Adrenal gland (tissue), 5 donors: ENCODE measurements at regions not wholly inside any gene's neighbourhood (a gene's known extent, or its start where the extent isn't known, plus 50 kb on each side); places are given as distances from the start of the nearest gene placed in this dataset.
"Not testable (repeated sequence)": the region's sequence is repeated elsewhere in the genome, so short reads cannot be mapped to it uniquely, and the experiment has no call there.

Source experiments
- POLR2A ChIP-seq, 2 donors: fragments of 450-650 bp; IDR thresholded peaks; one replicate each; pipeline ENCODE4 v1.6.1; 2017; ENCODE audit warnings: antibody characterized with exemption in 2 of 2, mild to moderate bottlenecking in 2 of 2, moderate library complexity in 1 of 2
- TF ChIP-seq, protein P1 (sequence below), 6 experiments: fragments of 450-650 bp in 4 of 6; fragments of 200-600 bp in 2 of 6; sonication (generic) in 1 of 6; IDR thresholded peaks; 1 replicate in 5 of 6; 2 replicates in 1 of 6; pipeline versions ENCODE4 v1.5.1 to v1.8.0; 2016 to 2021; ENCODE audit warnings: antibody characterized with exemption in 6 of 6, mild to moderate bottlenecking in 2 of 6, moderate library complexity in 1 of 6
- donor health status: DM: no; HTN: no; CAD: no.

DNA sequence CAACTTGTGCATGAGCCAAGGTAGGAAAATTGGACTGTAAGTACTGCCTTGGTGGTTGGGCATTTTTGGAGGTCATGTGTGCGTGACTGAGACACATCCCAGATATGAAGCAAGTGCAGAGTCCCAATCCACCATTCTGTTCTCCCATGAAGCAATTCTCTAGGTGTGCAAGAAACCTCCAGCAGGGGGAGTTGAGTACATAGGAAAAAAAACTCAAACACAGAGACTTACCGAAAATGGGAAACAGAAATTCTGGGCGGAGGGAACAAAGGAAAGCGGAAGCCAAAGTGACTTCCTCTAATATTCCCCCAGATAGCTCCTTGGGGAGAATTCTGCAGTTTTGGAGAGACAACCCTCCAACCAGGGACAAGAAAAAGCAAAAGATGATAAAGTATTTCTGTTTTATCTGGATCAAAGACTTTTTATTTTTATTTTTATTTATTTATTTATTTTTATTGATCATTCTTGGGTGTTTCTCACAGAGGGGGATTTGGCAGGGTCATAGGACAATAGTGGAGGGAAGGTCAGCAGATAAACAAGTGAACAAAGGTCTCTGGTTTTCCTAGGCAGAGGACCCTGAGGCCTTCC, 76.9 kb downstream of the APOBEC1 start:
- TF ChIP-seq, protein P1, sequence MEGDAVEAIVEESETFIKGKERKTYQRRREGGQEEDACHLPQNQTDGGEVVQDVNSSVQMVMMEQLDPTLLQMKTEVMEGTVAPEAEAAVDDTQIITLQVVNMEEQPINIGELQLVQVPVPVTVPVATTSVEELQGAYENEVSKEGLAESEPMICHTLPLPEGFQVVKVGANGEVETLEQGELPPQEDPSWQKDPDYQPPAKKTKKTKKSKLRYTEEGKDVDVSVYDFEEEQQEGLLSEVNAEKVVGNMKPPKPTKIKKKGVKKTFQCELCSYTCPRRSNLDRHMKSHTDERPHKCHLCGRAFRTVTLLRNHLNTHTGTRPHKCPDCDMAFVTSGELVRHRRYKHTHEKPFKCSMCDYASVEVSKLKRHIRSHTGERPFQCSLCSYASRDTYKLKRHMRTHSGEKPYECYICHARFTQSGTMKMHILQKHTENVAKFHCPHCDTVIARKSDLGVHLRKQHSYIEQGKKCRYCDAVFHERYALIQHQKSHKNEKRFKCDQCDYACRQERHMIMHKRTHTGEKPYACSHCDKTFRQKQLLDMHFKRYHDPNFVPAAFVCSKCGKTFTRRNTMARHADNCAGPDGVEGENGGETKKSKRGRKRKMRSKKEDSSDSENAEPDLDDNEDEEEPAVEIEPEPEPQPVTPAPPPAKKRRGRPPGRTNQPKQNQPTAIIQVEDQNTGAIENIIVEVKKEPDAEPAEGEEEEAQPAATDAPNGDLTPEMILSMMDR (IDR thresholded peaks at IDR 0.05): peak; percentile 44 to 78 (median 69)
- TF ChIP-seq POLR2A (IDR thresholded peaks at IDR 0.05): not testable (repeated sequence)
